Liver (tissue), 2 donors: ENCODE measurements at regions not wholly inside any gene's neighbourhood (a gene's known extent, or its start where the extent isn't known, plus 50 kb on each side); places are given as distances from the start of the nearest gene placed in this dataset.

Source experiments
- TF ChIP-seq, protein P1 (sequence below): fragments of 150-350 bp; IDR thresholded peaks from 2 replicates; pipeline ENCODE4 v1.5.1; 2017; ENCODE audit warnings: improper control_type of control experiment, low read depth, low read length; ENCODE audit not compliant: missing input control
- TF ChIP-seq, protein P2 (sequence below): IDR thresholded peaks from 2 replicates; pipeline ENCODE4 v1.6.1; 2016; ENCODE audit warnings: antibody characterized with exemption
- TF ChIP-seq, protein P3 (sequence below): IDR thresholded peaks from 2 replicates; pipeline ENCODE4 v1.6.1; 2016; ENCODE audit warnings: antibody characterized with exemption, mild to moderate bottlenecking
- TF ChIP-seq, protein P4 (sequence below): IDR thresholded peaks from 2 replicates; pipeline ENCODE4 v1.6.1; 2016; ENCODE audit warnings: antibody characterized with exemption
- donor health status: healthy.

DNA sequence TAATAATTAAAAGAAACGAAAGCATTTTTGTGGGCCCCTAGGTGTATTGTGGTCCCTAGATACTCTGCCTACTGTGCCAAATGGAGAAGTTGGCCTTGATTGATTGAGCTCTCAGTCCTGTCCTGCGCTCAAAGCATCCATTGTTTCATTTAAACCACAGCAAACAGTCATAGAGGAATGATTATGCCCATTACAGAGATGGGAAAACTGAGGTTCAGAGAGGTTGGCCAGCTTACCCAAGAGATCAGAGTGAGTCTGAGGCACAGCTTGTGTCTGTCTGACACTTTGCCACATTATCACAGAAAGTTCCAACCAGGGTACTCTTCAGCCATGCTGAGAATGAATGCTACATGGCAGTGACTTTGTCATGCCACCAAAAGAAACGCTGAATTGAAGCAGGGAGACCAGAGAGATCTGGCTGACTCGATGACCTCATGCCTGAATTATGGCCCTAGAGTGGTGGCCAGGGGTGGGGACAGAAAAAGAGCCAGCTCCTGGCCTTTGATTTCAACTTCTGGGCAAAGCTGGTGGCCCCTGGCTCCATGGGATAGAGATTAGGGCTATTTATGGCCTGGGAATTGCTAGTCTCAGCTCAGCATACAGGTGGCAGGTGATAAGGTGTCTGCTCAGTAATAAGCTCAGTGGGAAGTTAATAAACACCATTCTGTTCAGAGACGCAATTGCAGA lies 180.5 kb downstream of the MIAT start:
- TF ChIP-seq, protein P1, sequence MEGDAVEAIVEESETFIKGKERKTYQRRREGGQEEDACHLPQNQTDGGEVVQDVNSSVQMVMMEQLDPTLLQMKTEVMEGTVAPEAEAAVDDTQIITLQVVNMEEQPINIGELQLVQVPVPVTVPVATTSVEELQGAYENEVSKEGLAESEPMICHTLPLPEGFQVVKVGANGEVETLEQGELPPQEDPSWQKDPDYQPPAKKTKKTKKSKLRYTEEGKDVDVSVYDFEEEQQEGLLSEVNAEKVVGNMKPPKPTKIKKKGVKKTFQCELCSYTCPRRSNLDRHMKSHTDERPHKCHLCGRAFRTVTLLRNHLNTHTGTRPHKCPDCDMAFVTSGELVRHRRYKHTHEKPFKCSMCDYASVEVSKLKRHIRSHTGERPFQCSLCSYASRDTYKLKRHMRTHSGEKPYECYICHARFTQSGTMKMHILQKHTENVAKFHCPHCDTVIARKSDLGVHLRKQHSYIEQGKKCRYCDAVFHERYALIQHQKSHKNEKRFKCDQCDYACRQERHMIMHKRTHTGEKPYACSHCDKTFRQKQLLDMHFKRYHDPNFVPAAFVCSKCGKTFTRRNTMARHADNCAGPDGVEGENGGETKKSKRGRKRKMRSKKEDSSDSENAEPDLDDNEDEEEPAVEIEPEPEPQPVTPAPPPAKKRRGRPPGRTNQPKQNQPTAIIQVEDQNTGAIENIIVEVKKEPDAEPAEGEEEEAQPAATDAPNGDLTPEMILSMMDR, result no peak
- TF ChIP-seq, protein P2, sequence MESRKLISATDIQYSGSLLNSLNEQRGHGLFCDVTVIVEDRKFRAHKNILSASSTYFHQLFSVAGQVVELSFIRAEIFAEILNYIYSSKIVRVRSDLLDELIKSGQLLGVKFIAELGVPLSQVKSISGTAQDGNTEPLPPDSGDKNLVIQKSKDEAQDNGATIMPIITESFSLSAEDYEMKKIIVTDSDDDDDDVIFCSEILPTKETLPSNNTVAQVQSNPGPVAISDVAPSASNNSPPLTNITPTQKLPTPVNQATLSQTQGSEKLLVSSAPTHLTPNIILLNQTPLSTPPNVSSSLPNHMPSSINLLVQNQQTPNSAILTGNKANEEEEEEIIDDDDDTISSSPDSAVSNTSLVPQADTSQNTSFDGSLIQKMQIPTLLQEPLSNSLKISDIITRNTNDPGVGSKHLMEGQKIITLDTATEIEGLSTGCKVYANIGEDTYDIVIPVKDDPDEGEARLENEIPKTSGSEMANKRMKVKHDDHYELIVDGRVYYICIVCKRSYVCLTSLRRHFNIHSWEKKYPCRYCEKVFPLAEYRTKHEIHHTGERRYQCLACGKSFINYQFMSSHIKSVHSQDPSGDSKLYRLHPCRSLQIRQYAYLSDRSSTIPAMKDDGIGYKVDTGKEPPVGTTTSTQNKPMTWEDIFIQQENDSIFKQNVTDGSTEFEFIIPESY, result no peak
- TF ChIP-seq, protein P3, sequence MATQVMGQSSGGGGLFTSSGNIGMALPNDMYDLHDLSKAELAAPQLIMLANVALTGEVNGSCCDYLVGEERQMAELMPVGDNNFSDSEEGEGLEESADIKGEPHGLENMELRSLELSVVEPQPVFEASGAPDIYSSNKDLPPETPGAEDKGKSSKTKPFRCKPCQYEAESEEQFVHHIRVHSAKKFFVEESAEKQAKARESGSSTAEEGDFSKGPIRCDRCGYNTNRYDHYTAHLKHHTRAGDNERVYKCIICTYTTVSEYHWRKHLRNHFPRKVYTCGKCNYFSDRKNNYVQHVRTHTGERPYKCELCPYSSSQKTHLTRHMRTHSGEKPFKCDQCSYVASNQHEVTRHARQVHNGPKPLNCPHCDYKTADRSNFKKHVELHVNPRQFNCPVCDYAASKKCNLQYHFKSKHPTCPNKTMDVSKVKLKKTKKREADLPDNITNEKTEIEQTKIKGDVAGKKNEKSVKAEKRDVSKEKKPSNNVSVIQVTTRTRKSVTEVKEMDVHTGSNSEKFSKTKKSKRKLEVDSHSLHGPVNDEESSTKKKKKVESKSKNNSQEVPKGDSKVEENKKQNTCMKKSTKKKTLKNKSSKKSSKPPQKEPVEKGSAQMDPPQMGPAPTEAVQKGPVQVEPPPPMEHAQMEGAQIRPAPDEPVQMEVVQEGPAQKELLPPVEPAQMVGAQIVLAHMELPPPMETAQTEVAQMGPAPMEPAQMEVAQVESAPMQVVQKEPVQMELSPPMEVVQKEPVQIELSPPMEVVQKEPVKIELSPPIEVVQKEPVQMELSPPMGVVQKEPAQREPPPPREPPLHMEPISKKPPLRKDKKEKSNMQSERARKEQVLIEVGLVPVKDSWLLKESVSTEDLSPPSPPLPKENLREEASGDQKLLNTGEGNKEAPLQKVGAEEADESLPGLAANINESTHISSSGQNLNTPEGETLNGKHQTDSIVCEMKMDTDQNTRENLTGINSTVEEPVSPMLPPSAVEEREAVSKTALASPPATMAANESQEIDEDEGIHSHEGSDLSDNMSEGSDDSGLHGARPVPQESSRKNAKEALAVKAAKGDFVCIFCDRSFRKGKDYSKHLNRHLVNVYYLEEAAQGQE, result no peak
- TF ChIP-seq, protein P4, sequence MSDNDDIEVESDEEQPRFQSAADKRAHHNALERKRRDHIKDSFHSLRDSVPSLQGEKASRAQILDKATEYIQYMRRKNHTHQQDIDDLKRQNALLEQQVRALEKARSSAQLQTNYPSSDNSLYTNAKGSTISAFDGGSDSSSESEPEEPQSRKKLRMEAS, result no peak
